GM21576 (cell line): ENCODE measurements at regions not wholly inside any gene's neighbourhood (a gene's known extent, or its start where the extent isn't known, plus 50 kb on each side); places are given as distances from the start of the nearest gene placed in this dataset.

Experiments used
- ATAC-seq: cut with Tn5 transposase; IDR thresholded peaks from one replicate; pipeline ENCODE4 v1.9.1; 2021; ENCODE audit warnings: mild to moderate bottlenecking, moderate library complexity; ENCODE audit not compliant: unreplicated experiment

GRCh38 chr7:17679458-17679857 is 260.8 kb downstream of the SNX13 start:
- no peak for ATAC-seq

GRCh38 chr7:17680026-17680425 is 260.3 kb downstream of the SNX13 start:
- ATAC-seq = no peak

GRCh38 chr7:17680943-17681351 is 259.3 kb downstream of the SNX13 start:
- ATAC-seq = no peak

- no peak for ATAC-seq
Observed at GRCh38 chr7:17681965-17682364, 258.3 kb downstream of the SNX13 start.

GRCh38 chr7:17682586-17682985 is 257.7 kb downstream of the SNX13 start:
- no peak for ATAC-seq

- ATAC-seq = no peak
Observed at GRCh38 chr7:17685141-17685540, 255.2 kb downstream of the SNX13 start.

GRCh38 chr7:17687361-17687760 is 252.9 kb downstream of the SNX13 start:
- no peak for ATAC-seq

- ATAC-seq = no peak
Observed at GRCh38 chr7:17689361-17689902, 250.9 kb downstream of the SNX13 start.

- ATAC-seq = peak; percentile 89
Observed at GRCh38 chr7:17690030-17690429, 250.3 kb downstream of the SNX13 start.

GRCh38 chr7:17696422-17696821 is 243.9 kb downstream of the SNX13 start:
- no peak for ATAC-seq

GRCh38 chr7:17697128-17697881 is 243.0 kb downstream of the SNX13 start:
- ATAC-seq = no peak

- no peak for ATAC-seq
Observed at GRCh38 chr7:17699696-17700095, 240.6 kb downstream of the SNX13 start.

- ATAC-seq = no peak
Observed at GRCh38 chr7:17700138-17700537, 240.2 kb downstream of the SNX13 start.

GRCh38 chr7:17706275-17706674 is 234.0 kb downstream of the SNX13 start:
- no peak for ATAC-seq

- ATAC-seq = peak; percentile 80
Observed at GRCh38 chr7:17706734-17707133, 233.6 kb downstream of the SNX13 start.

- ATAC-seq = no peak
Observed at GRCh38 chr7:17709127-17709526, 231.2 kb downstream of the SNX13 start.

- ATAC-seq = no peak
Observed at GRCh38 chr7:17709599-17709998, 230.7 kb downstream of the SNX13 start.

- ATAC-seq = no peak
Observed at GRCh38 chr7:17710312-17710711, 230.0 kb downstream of the SNX13 start.

GRCh38 chr7:17713584-17713983 is 226.7 kb downstream of the SNX13 start:
- ATAC-seq = no peak

- no peak for ATAC-seq
Observed at GRCh38 chr7:17716816-17717215, 223.5 kb downstream of the SNX13 start.

GRCh38 chr7:17719998-17720397 is 220.3 kb downstream of the SNX13 start:
- ATAC-seq = no peak

- ATAC-seq = no peak
Observed at GRCh38 chr7:17721736-17722285, 218.5 kb downstream of the SNX13 start.
